ENCODE measurements at regions not wholly inside any gene's neighbourhood (a gene's known extent, or its start where the extent isn't known, plus 50 kb on each side); places are given as distances from the start of the nearest gene placed in this dataset.

GRCh38 chr17:5821803-5822202 is 237.5 kb upstream of the NLRP1 start:
- ATAC-seq = no peak

- no peak for ATAC-seq
Observed at GRCh38 chr17:5822281-5823060, 238.2 kb upstream of the NLRP1 start.

- no peak for ATAC-seq
Observed at GRCh38 chr17:5823219-5823618, 238.9 kb upstream of the NLRP1 start.

- no peak for ATAC-seq
Observed at GRCh38 chr17:5825717-5826330, 241.5 kb upstream of the NLRP1 start.

- ATAC-seq = peak; percentile 31
Observed at GRCh38 chr17:5826384-5826783, 242.1 kb upstream of the NLRP1 start.

GRCh38 chr17:5830921-5831320 is 239.3 kb upstream of the WSCD1 start:
- no peak for ATAC-seq

- no peak for ATAC-seq
Observed at GRCh38 chr17:5832886-5833285, 237.3 kb upstream of the WSCD1 start.

- peak; percentile 96 for ATAC-seq
Observed at GRCh38 chr17:5837055-5837491, 233.1 kb upstream of the WSCD1 start.

- ATAC-seq = no peak
Observed at GRCh38 chr17:5838661-5839300, 231.4 kb upstream of the WSCD1 start.

GRCh38 chr17:5840811-5841446 is 229.2 kb upstream of the WSCD1 start:
- no peak for ATAC-seq

- no peak for ATAC-seq
Observed at GRCh38 chr17:5841862-5842261, 228.3 kb upstream of the WSCD1 start.

- ATAC-seq = no peak
Observed at GRCh38 chr17:5843366-5844026, 226.7 kb upstream of the WSCD1 start.

GRCh38 chr17:5846001-5846400 is 224.2 kb upstream of the WSCD1 start:
- no peak for ATAC-seq

GRCh38 chr17:5854871-5855554 is 215.2 kb upstream of the WSCD1 start:
- no peak for ATAC-seq

- no peak for ATAC-seq
Observed at GRCh38 chr17:5861246-5861645, 208.9 kb upstream of the WSCD1 start.

- no peak for ATAC-seq
Observed at GRCh38 chr17:5861854-5862253, 208.3 kb upstream of the WSCD1 start.

- ATAC-seq = no peak
Observed at GRCh38 chr17:5862395-5862794, 207.8 kb upstream of the WSCD1 start.

- ATAC-seq = no peak
Observed at GRCh38 chr17:5864741-5865657, 205.2 kb upstream of the WSCD1 start.

- ATAC-seq = no peak
Observed at GRCh38 chr17:5866978-5867377, 203.2 kb upstream of the WSCD1 start.

GRCh38 chr17:5869041-5869745 is 201.0 kb upstream of the WSCD1 start:
- ATAC-seq = no peak

Data from esophagus mucosa (tissue), 1 donor.